Neural progenitor cell (in vitro differentiated cells): ENCODE measurements at regions not wholly inside any gene's neighbourhood (a gene's known extent, or its start where the extent isn't known, plus 50 kb on each side); places are given as distances from the start of the nearest gene placed in this dataset.
A peak's percentile ranks its signal among the peaks of the same experiment; 100 is the strongest.

Experiments used
- DNase-seq: peaks from one replicate; pipeline ENCODE4 v3.0.0-alpha.2; 2016; ENCODE audit warnings: low spot score
- H2AFZ ChIP-seq: fragments of 200-600 bp; sonication (generic); replicated peaks from 2 replicates; pipeline ENCODE4 v1.6.1; 2016; ENCODE audit warnings: antibody characterized with exemption
- H3F3A ChIP-seq: fragments of 200-600 bp; sonication (generic); 2 replicates; pipeline ENCODE4 v1.6.1; 2016; ENCODE audit warnings: antibody characterized with exemption, low read depth
- H3K27ac ChIP-seq: fragments of 200-600 bp; sonication (generic); 2 replicates; pipeline ENCODE4 v1.5.1; 2016; ENCODE audit warnings: mild to moderate bottlenecking
- H3K27me3 ChIP-seq: fragments of 200-600 bp; sonication (generic); 2 replicates; pipeline ENCODE4 v1.6.1; 2016; ENCODE audit warnings: mild to moderate bottlenecking, moderate library complexity
- H3K36me3 ChIP-seq: fragments of 200-600 bp; sonication (generic); 2 replicates; pipeline ENCODE4 v1.5.1; 2016
- H3K4me1 ChIP-seq: fragments of 200-600 bp; sonication (generic); 2 replicates; pipeline ENCODE4 v1.6.1; 2016; ENCODE audit warnings: mixed run types
- H3K4me2 ChIP-seq: fragments of 200-600 bp; sonication (generic); 2 replicates; pipeline ENCODE4 v1.6.1; 2016
- H3K4me3 ChIP-seq: fragments of 200-600 bp; sonication (generic); 2 replicates; pipeline ENCODE4 v1.5.1; 2016
- H3K79me2 ChIP-seq: fragments of 200-600 bp; sonication (generic); 2 replicates; pipeline ENCODE4 v1.6.1; 2016; ENCODE audit warnings: low read depth
- H3K9ac ChIP-seq: fragments of 200-600 bp; sonication (generic); 2 replicates; pipeline ENCODE4 v1.6.1; 2016
- H3K9me3 ChIP-seq: fragments of 200-600 bp; sonication (generic); 2 replicates; pipeline ENCODE4 v1.5.1; 2016; ENCODE audit warnings: low read depth
- H4K20me1 ChIP-seq: fragments of 200-600 bp; sonication (generic); 2 replicates; pipeline ENCODE4 v1.6.1; 2016; ENCODE audit warnings: low read depth
- H3K27ac Mint-ChIP-seq: 3 replicates; pipeline ENCODE4 v1.8.0; 2021; ENCODE audit warnings: mixed read lengths
- H3K27me3 Mint-ChIP-seq: 2 replicates; pipeline ENCODE4 v1.8.0; 2022; ENCODE audit warnings: low read depth, mild to moderate bottlenecking, inconsistent platforms, moderate library complexity, mixed read lengths; ENCODE audit not compliant: insufficient read depth
- H3K36me3 Mint-ChIP-seq: 3 replicates; pipeline ENCODE4 v1.8.0; 2021; ENCODE audit warnings: mixed read lengths
- H3K4me1 Mint-ChIP-seq: 3 replicates; pipeline ENCODE4 v1.8.0; 2021; ENCODE audit warnings: mixed read lengths
- H3K4me3 Mint-ChIP-seq: 3 replicates; pipeline ENCODE4 v1.8.0; 2021; ENCODE audit warnings: mild to moderate bottlenecking, moderate library complexity, mixed read lengths
- H3K9me3 Mint-ChIP-seq: 3 replicates; pipeline ENCODE4 v1.8.0; 2020; ENCODE audit warnings: mixed read lengths
- CTCF ChIP-seq: fragments of 200-600 bp; sonication (generic); IDR thresholded peaks from 2 replicates; pipeline ENCODE4 v1.5.1; 2017; ENCODE audit warnings: antibody characterized with exemption, mild to moderate bottlenecking
- EZH2 ChIP-seq: fragments of 200-600 bp; sonication (generic); IDR thresholded peaks from 2 replicates; pipeline ENCODE4 v1.6.1; 2017; ENCODE audit warnings: antibody characterized with exemption, mild to moderate bottlenecking, moderate library complexity
- EZH2phosphoT487 ChIP-seq: fragments of 200-600 bp; sonication (generic); IDR thresholded peaks from 2 replicates; pipeline ENCODE4 v1.6.1; 2017; ENCODE audit warnings: antibody characterized with exemption

GRCh38 chr21:35825370-35826353, 234.7 kb downstream of the SETD4 start:
- peak; percentile 26 for DNase-seq
- Mint-ChIP-seq H3K27me3 (peaks cover 8% of the 10 kb centered on the region), H3K36me3 (no peaks in the 10 kb centered on the region), H3K27ac (no peak overlapping the region), H3K4me1 (peaks cover 11% of the 10 kb centered on the region), H3K4me3 (no peak overlapping the region), H3K9me3 (no peaks in the 10 kb centered on the region)
- H3K27ac ChIP-seq: no peak overlapping the region
- H3K9ac ChIP-seq: no peak overlapping the region
- H3K4me1 ChIP-seq: peaks cover 7% of the 10 kb centered on the region
- H4K20me1 ChIP-seq: no peaks in the 10 kb centered on the region
- no peaks in the 10 kb centered on the region for H3F3A ChIP-seq
- no peaks in the 10 kb centered on the region for H3K36me3 ChIP-seq
- no peak overlapping the region for H3K4me3 ChIP-seq
- no peak overlapping the region for H2AFZ ChIP-seq
- H3K79me2 ChIP-seq: no peaks in the 10 kb centered on the region
- no peak overlapping the region for H3K4me2 ChIP-seq
- TF ChIP-seq CTCF (no peak), EZH2phosphoT487 (no peak), EZH2 (no peak)
- no peaks in the 10 kb centered on the region for H3K9me3 ChIP-seq
- no peaks in the 10 kb centered on the region for H3K27me3 ChIP-seq

DNA sequence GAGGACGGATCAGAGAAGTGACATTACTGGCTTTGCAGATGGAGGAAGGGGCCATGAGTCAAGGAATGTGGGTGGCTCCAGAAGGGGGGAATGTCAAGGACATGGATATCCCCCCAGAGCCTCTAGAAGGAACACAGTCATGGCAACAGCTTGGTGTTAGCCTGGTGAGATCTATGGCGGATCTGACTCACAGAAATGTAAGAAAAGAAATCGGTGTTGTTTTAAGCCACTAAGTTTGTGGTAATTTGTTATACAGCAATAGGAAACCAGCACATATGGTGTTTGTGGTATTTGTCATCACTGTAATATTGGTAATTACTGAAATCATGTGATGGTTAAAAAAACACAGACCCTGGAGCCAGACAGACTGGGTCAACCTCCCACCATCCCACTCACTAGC, 236.2 kb downstream of the SETD4 start:
- no peaks in the 10 kb centered on the region for H4K20me1 ChIP-seq
- Mint-ChIP-seq H3K36me3 (no peaks in the 10 kb centered on the region), H3K4me1 (peaks cover 7% of the 10 kb centered on the region), H3K4me3 (no peak overlapping the region), H3K9me3 (no peaks in the 10 kb centered on the region), H3K27me3 (peaks cover 7% of the 10 kb centered on the region), H3K27ac (no peak overlapping the region)
- H3K4me1 ChIP-seq: peaks cover 3% of the 10 kb centered on the region
- H3K4me3 ChIP-seq: no peak overlapping the region
- TF ChIP-seq EZH2phosphoT487 (no peak), CTCF (no peak), EZH2 (no peak)
- H3K9ac ChIP-seq: no peak overlapping the region
- no peaks in the 10 kb centered on the region for H3K79me2 ChIP-seq
- H3K27me3 ChIP-seq: no peaks in the 10 kb centered on the region
- no peak overlapping the region for H3K4me2 ChIP-seq
- no peaks in the 10 kb centered on the region for H3K36me3 ChIP-seq
- H3K9me3 ChIP-seq: no peaks in the 10 kb centered on the region
- no peaks in the 10 kb centered on the region for H3F3A ChIP-seq
- no peak overlapping the region for H3K27ac ChIP-seq
- no peak overlapping the region for H2AFZ ChIP-seq
- DNase-seq: no peak

DNA sequence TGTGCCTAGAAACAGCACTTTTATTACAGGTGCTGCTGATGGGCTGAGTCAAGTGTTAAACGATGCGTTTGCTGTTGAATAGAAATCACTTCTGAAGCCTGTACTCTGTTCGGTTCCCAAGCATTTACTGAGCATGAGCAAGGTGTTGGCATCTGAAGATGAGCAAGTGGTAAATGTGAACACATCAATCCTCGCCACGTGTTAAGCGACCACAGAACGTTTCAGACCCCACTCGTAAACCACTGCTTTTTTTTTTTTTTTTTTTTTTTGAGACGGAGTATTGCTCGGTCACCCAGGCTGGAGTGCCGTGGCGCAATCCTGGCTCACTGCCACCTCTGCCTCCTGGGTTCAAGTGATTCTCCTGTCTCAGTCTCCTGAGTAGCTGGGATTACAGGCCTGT, 241.2 kb downstream of the SETD4 start:
- no peak for TF ChIP-seq CTCF
- no peak for TF ChIP-seq EZH2
- Histone ChIP-seq H3K27me3 (no peaks in the 10 kb centered on the region), H3K79me2 (no peaks in the 10 kb centered on the region), H4K20me1 (no peaks in the 10 kb centered on the region), H3K4me1 (no peaks in the 10 kb centered on the region), H3K9me3 (no peaks in the 10 kb centered on the region), H3K27ac (no peak overlapping the region), H3F3A (no peaks in the 10 kb centered on the region), H3K4me2 (no peak overlapping the region), H3K9ac (no peak overlapping the region), H3K4me3 (no peak overlapping the region), H2AFZ (no peak overlapping the region), H3K36me3 (no peaks in the 10 kb centered on the region)
- Mint-ChIP-seq H3K27ac (no peak overlapping the region), H3K27me3 (no peaks in the 10 kb centered on the region), H3K4me1 (no peaks in the 10 kb centered on the region), H3K4me3 (no peak overlapping the region), H3K36me3 (no peaks in the 10 kb centered on the region), H3K9me3 (no peaks in the 10 kb centered on the region)
- no peak for DNase-seq
